ENCODE measurements at regions not wholly inside any gene's neighbourhood (a gene's known extent, or its start where the extent isn't known, plus 50 kb on each side); places are given as distances from the start of the nearest gene placed in this dataset.
A peak's percentile ranks its signal among the peaks of the same experiment; 100 is the strongest.
"Not testable (repeated sequence)": the region's sequence is repeated elsewhere in the genome, so short reads cannot be mapped to it uniquely, and the experiment has no call there.

- Histone ChIP-seq H3K27ac (ENCODE audit: insufficient read depth, low read depth, low read length, poor library complexity, severe bottlenecking) (peak overlapping the region; percentile 71), H3K4me1 (ENCODE audit: control insufficient read depth, insufficient read depth, low read length) (peaks cover 10% of the 10 kb centered on the region), H3K27me3 (ENCODE audit: control insufficient read depth, insufficient read depth, low read length, poor library complexity, severe bottlenecking) (no peaks in the 10 kb centered on the region), H3K36me3 (ENCODE audit: control insufficient read depth, insufficient read depth, low read length) (no peaks in the 10 kb centered on the region), H3K4me3 (ENCODE audit: insufficient read depth, low read depth, low read length) (no peak overlapping the region), H3K9me3 (ENCODE audit: control insufficient read depth, low read length) (no peaks in the 10 kb centered on the region)
- WGBS, 2 experiments: 4% methylated on average over 12 of the region's 12 CpGs
Measured at GRCh38 chrX:1807301-1807731, 192.5 kb downstream of the ASMT start.

GRCh38 chrX:1809581-1809980 is 194.7 kb downstream of the ASMT start:
- Histone ChIP-seq H3K4me1 (ENCODE audit: control insufficient read depth, insufficient read depth, low read length) (peaks cover 10% of the 10 kb centered on the region), H3K36me3 (ENCODE audit: control insufficient read depth, insufficient read depth, low read length) (no peaks in the 10 kb centered on the region), H3K27ac (ENCODE audit: insufficient read depth, low read depth, low read length, poor library complexity, severe bottlenecking) (no peak overlapping the region), H3K27me3 (ENCODE audit: control insufficient read depth, insufficient read depth, low read length, poor library complexity, severe bottlenecking) (no peaks in the 10 kb centered on the region), H3K4me3 (ENCODE audit: insufficient read depth, low read depth, low read length) (no peak overlapping the region), H3K9me3 (ENCODE audit: control insufficient read depth, low read length) (no peaks in the 10 kb centered on the region)
- 94 to 96% methylated on average over 5 of the region's 5 CpGs for WGBS, 2 experiments

- Histone ChIP-seq H3K27me3 (ENCODE audit: control insufficient read depth, insufficient read depth, low read length, poor library complexity, severe bottlenecking) (no peaks in the 10 kb centered on the region), H3K4me1 (ENCODE audit: control insufficient read depth, insufficient read depth, low read length) (no peaks in the 10 kb centered on the region), H3K9me3 (ENCODE audit: control insufficient read depth, low read length) (no peaks in the 10 kb centered on the region), H3K4me3 (ENCODE audit: insufficient read depth, low read depth, low read length) (no peak overlapping the region), H3K27ac (ENCODE audit: insufficient read depth, low read depth, low read length, poor library complexity, severe bottlenecking) (no peak overlapping the region), H3K36me3 (ENCODE audit: control insufficient read depth, insufficient read depth, low read length) (no peaks in the 10 kb centered on the region)
- 92 to 94% methylated on average over 15 of the region's 15 CpGs for WGBS, 2 experiments
Measured at GRCh38 chrX:1813809-1814208, 198.9 kb downstream of the ASMT start.

- H3K27me3 ChIP-seq (ENCODE audit: control insufficient read depth, insufficient read depth, low read length, poor library complexity, severe bottlenecking): no peaks in the 10 kb centered on the region
- H3K4me3 ChIP-seq (ENCODE audit: insufficient read depth, low read depth, low read length): no peak overlapping the region
- 91 to 92% methylated on average over 15 of the region's 15 CpGs for WGBS, 2 experiments
- no peaks in the 10 kb centered on the region for H3K36me3 ChIP-seq (ENCODE audit: control insufficient read depth, insufficient read depth, low read length)
- H3K27ac ChIP-seq (ENCODE audit: insufficient read depth, low read depth, low read length, poor library complexity, severe bottlenecking): no peak overlapping the region
- H3K4me1 ChIP-seq (ENCODE audit: control insufficient read depth, insufficient read depth, low read length): no peaks in the 10 kb centered on the region
- no peaks in the 10 kb centered on the region for H3K9me3 ChIP-seq (ENCODE audit: control insufficient read depth, low read length)
Measured at GRCh38 chrX:1815456-1816175, 200.8 kb downstream of the ASMT start.

- not testable (repeated sequence) for H3K27ac ChIP-seq (ENCODE audit: insufficient read depth, low read depth, low read length, poor library complexity, severe bottlenecking); H3K9me3 ChIP-seq (ENCODE audit: control insufficient read depth, low read length); H3K4me1 ChIP-seq (ENCODE audit: control insufficient read depth, insufficient read depth, low read length); H3K36me3 ChIP-seq (ENCODE audit: control insufficient read depth, insufficient read depth, low read length); H3K27me3 ChIP-seq (ENCODE audit: control insufficient read depth, insufficient read depth, low read length, poor library complexity, severe bottlenecking); H3K4me3 ChIP-seq (ENCODE audit: insufficient read depth, low read depth, low read length)
- 95 to 96% methylated on average over 16 to 17 of the region's 17 CpGs for WGBS, 2 experiments
Measured at GRCh38 chrX:1816387-1816982, 201.6 kb downstream of the ASMT start.

- H3K4me3 ChIP-seq (ENCODE audit: insufficient read depth, low read depth, low read length): no peak overlapping the region
- H3K9me3 ChIP-seq (ENCODE audit: control insufficient read depth, low read length): no peaks in the 10 kb centered on the region
- no peaks in the 10 kb centered on the region for H3K27me3 ChIP-seq (ENCODE audit: control insufficient read depth, insufficient read depth, low read length, poor library complexity, severe bottlenecking)
- no peaks in the 10 kb centered on the region for H3K36me3 ChIP-seq (ENCODE audit: control insufficient read depth, insufficient read depth, low read length)
- no peaks in the 10 kb centered on the region for H3K4me1 ChIP-seq (ENCODE audit: control insufficient read depth, insufficient read depth, low read length)
- no peak overlapping the region for H3K27ac ChIP-seq (ENCODE audit: insufficient read depth, low read depth, low read length, poor library complexity, severe bottlenecking)
- WGBS, 2 experiments: 94 to 97% methylated on average over 8 of the region's 8 CpGs
Measured at GRCh38 chrX:1821846-1822245, 207.0 kb downstream of the ASMT start.

- Histone ChIP-seq H3K4me3 (ENCODE audit: insufficient read depth, low read depth, low read length) (no peak overlapping the region), H3K36me3 (ENCODE audit: control insufficient read depth, insufficient read depth, low read length) (no peaks in the 10 kb centered on the region), H3K27ac (ENCODE audit: insufficient read depth, low read depth, low read length, poor library complexity, severe bottlenecking) (no peak overlapping the region), H3K4me1 (ENCODE audit: control insufficient read depth, insufficient read depth, low read length) (no peaks in the 10 kb centered on the region), H3K27me3 (ENCODE audit: control insufficient read depth, insufficient read depth, low read length, poor library complexity, severe bottlenecking) (no peaks in the 10 kb centered on the region), H3K9me3 (ENCODE audit: control insufficient read depth, low read length) (no peaks in the 10 kb centered on the region)
- 93 to 94% methylated on average over 6 of the region's 6 CpGs for WGBS, 2 experiments
Measured at GRCh38 chrX:1824855-1825254, 210.0 kb downstream of the ASMT start.

- WGBS, 2 experiments: 92 to 93% methylated on average over 15 of the region's 15 CpGs
- H3K36me3 ChIP-seq (ENCODE audit: control insufficient read depth, insufficient read depth, low read length): no peaks in the 10 kb centered on the region
- H3K27ac ChIP-seq (ENCODE audit: insufficient read depth, low read depth, low read length, poor library complexity, severe bottlenecking): no peak overlapping the region
Measured at GRCh38 chrX:1833656-1834360, 218.9 kb downstream of the ASMT start.

GRCh38 chrX:1835056-1835455 is 220.2 kb downstream of the ASMT start:
- H3K4me1 ChIP-seq (ENCODE audit: control insufficient read depth, insufficient read depth, low read length): no peaks in the 10 kb centered on the region
- H3K27ac ChIP-seq (ENCODE audit: insufficient read depth, low read depth, low read length, poor library complexity, severe bottlenecking): no peak overlapping the region
- no peaks in the 10 kb centered on the region for H3K9me3 ChIP-seq (ENCODE audit: control insufficient read depth, low read length)
- no peaks in the 10 kb centered on the region for H3K27me3 ChIP-seq (ENCODE audit: control insufficient read depth, insufficient read depth, low read length, poor library complexity, severe bottlenecking)
- no peaks in the 10 kb centered on the region for H3K36me3 ChIP-seq (ENCODE audit: control insufficient read depth, insufficient read depth, low read length)
- H3K4me3 ChIP-seq (ENCODE audit: insufficient read depth, low read depth, low read length): no peak overlapping the region
- 74 to 78% methylated on average over 4 of the region's 4 CpGs for WGBS, 2 experiments

More at GRCh38 chrX:1833656-1834360, 218.9 kb downstream of the ASMT start:
- Histone ChIP-seq H3K4me3 (ENCODE audit: insufficient read depth, low read depth, low read length) (no peak overlapping the region), H3K9me3 (ENCODE audit: control insufficient read depth, low read length) (no peaks in the 10 kb centered on the region), H3K4me1 (ENCODE audit: control insufficient read depth, insufficient read depth, low read length) (no peaks in the 10 kb centered on the region), H3K27me3 (ENCODE audit: control insufficient read depth, insufficient read depth, low read length, poor library complexity, severe bottlenecking) (no peaks in the 10 kb centered on the region)

- 93% methylated on average over 6 of the region's 6 CpGs for WGBS, 2 experiments
- no peaks in the 10 kb centered on the region for H3K9me3 ChIP-seq (ENCODE audit: control insufficient read depth, low read length)
- no peaks in the 10 kb centered on the region for H3K36me3 ChIP-seq (ENCODE audit: control insufficient read depth, insufficient read depth, low read length)
- no peaks in the 10 kb centered on the region for H3K4me1 ChIP-seq (ENCODE audit: control insufficient read depth, insufficient read depth, low read length)
- no peak overlapping the region for H3K27ac ChIP-seq (ENCODE audit: insufficient read depth, low read depth, low read length, poor library complexity, severe bottlenecking)
- H3K4me3 ChIP-seq (ENCODE audit: insufficient read depth, low read depth, low read length): no peak overlapping the region
- no peaks in the 10 kb centered on the region for H3K27me3 ChIP-seq (ENCODE audit: control insufficient read depth, insufficient read depth, low read length, poor library complexity, severe bottlenecking)
Measured at GRCh38 chrX:1836683-1837082, 221.8 kb downstream of the ASMT start.
